ENCODE measurements at regions not wholly inside any gene's neighbourhood (a gene's known extent, or its start where the extent isn't known, plus 50 kb on each side); places are given as distances from the start of the nearest gene placed in this dataset.

DNA sequence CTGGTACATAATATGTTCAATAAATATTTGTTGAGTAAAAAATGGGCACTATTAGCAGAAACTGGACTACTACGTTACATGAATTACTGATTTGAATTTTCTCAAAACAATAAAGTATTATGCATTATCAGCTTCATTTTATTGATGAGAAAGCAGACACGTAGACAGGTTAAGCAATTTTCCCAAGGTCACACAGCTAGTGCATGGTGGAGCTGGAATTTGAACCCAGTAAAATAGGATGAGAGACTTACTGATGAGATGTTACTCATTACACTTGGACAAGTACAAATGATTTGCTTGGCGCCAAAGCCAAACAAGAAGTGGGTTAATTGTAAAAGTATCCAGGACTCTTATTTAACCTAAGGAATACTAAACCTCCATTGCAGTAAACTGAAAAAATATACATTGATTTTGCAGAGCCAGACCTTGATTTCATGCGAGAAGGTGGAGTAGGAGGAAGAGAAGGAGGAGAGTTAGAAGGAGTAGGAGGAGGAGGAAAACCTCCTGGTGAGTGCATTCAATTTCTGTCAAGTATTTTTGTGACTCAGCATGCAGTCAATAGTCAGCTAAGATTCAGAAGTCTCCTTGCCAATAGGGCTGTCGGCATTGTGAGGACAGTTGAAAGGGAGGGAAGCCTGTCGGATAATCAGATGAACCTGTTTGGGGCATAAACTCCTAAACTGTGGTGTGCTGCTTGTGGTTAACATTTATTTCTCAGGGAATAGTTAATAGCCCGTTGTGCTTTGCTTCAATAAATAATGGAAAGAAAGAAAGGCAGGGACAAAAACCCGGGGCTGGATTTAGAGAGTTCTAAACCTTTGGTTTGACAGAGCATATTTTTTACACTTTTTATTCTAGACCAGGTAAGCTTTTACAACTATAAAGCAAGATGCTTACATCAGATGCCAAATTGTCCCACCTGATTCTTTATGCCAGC, 77.0 kb upstream of the TACR1 start:
- no peak for DNase-seq

DNA sequence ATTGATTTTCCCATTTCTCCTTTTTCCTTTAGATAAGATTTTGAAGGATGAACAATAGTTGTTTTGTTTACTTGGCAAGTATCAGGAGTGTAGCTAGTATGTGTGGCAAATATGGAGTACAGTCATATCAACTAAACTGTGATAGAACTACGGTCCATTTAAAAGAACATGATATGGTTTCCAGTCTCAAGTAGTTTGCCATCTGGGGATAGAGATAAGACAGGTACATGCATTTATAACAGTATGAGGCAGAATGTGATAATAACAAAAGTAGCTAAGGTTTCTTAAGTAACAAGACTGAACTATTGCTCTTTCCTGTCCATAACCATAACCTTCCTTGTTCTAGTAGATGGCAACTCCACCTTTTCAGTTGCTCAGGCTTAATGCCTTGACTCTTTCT, 75.6 kb upstream of the TACR1 start:
- DNase-seq, result no peak

DNA sequence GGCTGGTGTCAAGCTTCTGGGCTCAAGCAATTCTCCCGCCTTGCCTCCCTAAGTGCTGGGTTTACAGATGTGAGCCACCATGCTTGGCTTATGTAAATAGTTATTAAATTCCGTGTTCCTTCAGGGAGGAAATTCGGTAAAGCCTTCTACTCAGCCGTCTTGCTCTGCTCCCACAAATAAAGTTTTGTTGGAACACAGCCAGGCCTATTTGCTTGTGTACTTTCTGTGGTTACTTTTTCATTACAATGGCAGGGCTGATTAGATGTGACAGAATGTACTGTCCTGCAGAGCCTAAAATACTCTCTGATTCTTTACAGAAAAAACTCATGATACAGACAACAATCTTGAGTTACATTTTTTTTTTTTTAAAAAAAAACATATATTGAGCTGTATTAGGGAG, 68.8 kb upstream of the TACR1 start:
- no peak for DNase-seq

DNA sequence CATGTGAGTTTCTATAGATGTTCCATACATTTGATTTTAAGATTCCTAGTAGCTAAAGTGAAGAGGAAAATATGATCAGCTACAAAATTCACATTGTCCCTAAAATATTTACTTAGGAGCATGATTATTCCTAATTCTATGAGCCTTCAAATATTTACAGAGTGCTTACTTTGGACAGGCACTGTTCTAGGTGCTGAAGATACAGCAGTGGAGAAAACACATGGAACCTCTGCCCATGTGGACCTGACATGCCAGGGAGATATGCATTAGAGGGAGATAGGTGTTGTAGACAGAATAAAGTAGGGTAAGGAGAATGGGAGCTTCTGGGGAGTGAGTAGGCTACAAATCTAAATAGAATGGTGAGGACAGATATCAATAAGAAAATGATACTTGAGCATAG, 62.6 kb upstream of the TACR1 start:
- no peak for DNase-seq

DNA sequence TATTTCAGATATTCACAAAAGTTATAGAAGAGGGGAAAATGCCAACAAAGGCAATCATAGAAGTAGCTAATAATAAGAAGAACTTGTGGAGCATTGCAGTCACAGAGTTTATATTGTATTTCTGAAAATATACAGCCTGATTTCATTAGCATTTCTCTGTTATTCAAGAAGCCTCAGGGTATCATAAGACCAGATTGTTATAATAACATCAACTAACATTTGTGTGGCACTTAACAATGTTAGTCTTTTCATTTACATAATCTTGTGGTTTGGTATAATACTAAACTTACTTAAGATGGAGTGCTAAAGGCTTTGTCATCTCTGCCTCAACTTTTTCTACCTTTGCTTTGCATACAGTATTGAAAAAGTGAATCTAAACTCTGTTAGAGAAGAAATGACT, 61.6 kb upstream of the TACR1 start:
- no peak for DNase-seq

DNA sequence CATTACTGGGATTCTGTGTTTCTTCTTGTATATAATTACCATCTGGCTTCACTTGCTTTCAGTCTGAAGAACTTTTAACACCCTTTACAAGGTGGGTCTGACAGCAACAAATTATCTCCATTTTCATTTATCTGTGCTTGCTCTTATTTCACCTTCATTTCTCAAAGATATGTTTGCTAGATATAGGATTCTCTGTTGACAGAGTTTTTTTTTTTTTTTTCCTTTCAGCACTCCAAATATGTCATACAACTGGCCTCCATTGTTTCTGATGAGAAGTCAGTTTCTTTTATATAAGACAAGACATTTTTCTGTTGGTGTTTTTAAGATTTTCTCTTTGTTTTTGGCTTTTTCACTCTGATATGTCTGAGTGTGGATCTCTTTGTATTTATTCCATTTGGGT, 59.3 kb upstream of the TACR1 start:
- DNase-seq, result no peak

DNA sequence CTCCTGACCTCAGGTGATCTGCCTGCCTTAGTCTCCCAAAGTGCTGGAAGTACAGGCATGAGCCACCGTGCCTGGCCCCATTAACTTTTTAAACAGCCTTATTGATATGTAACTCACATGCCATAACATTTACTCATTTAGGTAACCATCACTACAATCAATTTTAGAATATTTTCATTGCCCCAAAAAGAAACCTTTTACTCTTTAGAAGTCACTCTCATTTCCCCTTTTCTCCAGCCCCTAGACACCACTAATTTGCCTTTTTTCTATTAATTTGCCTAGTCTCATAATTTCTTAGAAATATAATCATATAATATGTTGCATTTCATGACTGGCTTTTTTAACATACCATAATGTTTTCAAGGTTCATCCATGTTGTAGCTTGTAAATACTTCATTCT, 57.2 kb upstream of the TACR1 start:
- no peak for DNase-seq

DNA sequence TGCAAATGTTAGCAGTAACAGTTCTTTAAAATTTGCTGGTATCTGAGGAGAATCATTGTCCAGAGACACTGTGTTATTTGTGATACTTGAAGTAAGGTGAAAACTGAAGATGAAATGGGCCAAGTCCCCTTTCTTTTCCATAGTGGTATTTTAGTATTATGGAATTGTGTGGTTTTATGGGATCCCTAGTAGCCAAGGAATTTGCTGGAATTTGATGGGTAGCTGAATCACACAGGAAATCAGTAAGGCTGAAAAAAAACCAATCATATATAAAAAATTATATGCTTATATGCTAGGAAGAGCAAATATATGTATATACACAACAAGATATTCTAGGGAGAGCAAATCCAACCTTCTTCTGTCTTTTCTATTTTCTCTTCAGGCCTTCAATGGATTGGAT, 54.2 kb upstream of the TACR1 start:
- no peak for DNase-seq

DNA sequence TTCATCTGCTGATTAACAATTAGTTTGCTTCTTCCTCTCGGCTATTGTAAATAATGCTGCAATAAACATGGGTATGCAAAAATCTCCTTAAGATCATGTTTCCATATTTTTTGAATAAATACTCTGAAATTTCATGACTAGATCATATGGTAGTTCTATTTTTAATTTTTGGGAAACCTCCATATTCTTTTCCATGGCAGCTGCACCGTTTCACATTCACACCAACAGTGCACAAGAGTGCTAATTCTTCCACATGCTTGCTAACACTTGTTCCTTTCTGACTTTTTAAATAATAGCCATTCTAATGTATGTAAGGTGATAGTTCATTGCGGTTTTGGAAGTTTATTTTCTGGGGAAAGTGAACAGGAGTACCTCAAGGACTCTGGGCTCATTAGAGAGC, 52.6 kb upstream of the TACR1 start:
- DNase-seq, result no peak

All from DMS79 treated with DMSO at 0.1 percent for 48 hours (cell line).